Activated T-helper 1 cell treated with anti-CD3 and anti-CD28 coated beads, Interleukin-12 subunit alpha, Interleukin-12 subunit beta, Interleukin-2, Interleukin-4 antibody, amounts not matched to agents 30 ng/mL and 10 ng/mL and 1 ng/mL, durations not matched to agents 14 hours and 24 hours and 36 hours (primary cell): ENCODE measurements at regions not wholly inside any gene's neighbourhood (a gene's known extent, or its start where the extent isn't known, plus 50 kb on each side); places are given as distances from the start of the nearest gene placed in this dataset.

Source experiments
- DNase-seq: peaks from one replicate; pipeline ENCODE4 v3.0.0; 2021; ENCODE audit warnings: low spot score
- H3K27ac Mint-ChIP-seq: one replicate; pipeline ENCODE4 v1.8.0; 2021; ENCODE audit warnings: mild to moderate bottlenecking, mixed read lengths
- H3K27me3 Mint-ChIP-seq: one replicate; pipeline ENCODE4 v1.8.0; 2022; ENCODE audit warnings: mild to moderate bottlenecking, moderate library complexity, mixed read lengths; ENCODE audit not compliant: insufficient read depth
- H3K36me3 Mint-ChIP-seq: one replicate; pipeline ENCODE4 v1.8.0; 2021; ENCODE audit warnings: low read depth, mixed read lengths
- H3K4me1 Mint-ChIP-seq: one replicate; pipeline ENCODE4 v1.8.0; 2021; ENCODE audit warnings: low read depth, mixed read lengths
- H3K4me3 Mint-ChIP-seq: one replicate; pipeline ENCODE4 v1.8.0; 2021; ENCODE audit warnings: mild to moderate bottlenecking, moderate library complexity, mixed read lengths
- H3K9me3 Mint-ChIP-seq: one replicate; pipeline ENCODE4 v1.8.0; 2021; ENCODE audit warnings: mixed read lengths
- intact Hi-C: fragments of 100-400 bp; cut with micrococcal nuclease; formaldehyde crosslinking; loops from one replicate; pipeline ENCODE4 v1.15.1; 2024

GRCh38 chr6:167643223-167643622, 183.5 kb upstream of the AFDN start:
- Mint-ChIP-seq H3K27me3 (peaks cover 2% of the 10 kb centered on the region), H3K9me3 (peaks cover 9% of the 10 kb centered on the region), H3K27ac (no peak overlapping the region), H3K36me3 (no peaks in the 10 kb centered on the region), H3K4me3 (no peak overlapping the region), H3K4me1 (no peaks in the 10 kb centered on the region)
- intact Hi-C loops = no loop called here
- no peak for DNase-seq

DNA sequence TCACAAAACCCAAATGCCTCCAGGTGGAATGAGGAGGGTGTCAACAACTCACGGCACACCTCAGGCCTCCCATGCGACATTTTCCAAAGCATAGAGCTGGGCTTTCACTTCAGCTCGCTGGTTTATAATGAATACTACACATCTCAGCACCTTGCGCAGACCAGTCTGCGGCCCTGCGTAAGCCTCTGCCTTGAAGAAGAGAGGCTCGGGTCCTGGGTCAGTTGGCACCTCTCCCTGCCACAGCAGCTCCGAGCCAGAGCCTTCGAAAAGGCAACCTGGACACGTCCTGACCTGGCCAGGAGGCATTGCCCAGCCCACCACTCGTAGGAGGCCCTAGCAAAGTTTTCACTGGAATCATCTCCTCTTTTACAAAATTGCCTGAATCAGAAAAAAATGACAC, 183.0 kb upstream of the AFDN start:
- Mint-ChIP-seq H3K27me3 (peaks cover 2% of the 10 kb centered on the region), H3K36me3 (no peaks in the 10 kb centered on the region), H3K27ac (no peak overlapping the region), H3K4me1 (no peaks in the 10 kb centered on the region), H3K4me3 (no peak overlapping the region), H3K9me3 (peaks cover 9% of the 10 kb centered on the region)
- intact Hi-C loops = no loop called here
- DNase-seq = no peak

DNA sequence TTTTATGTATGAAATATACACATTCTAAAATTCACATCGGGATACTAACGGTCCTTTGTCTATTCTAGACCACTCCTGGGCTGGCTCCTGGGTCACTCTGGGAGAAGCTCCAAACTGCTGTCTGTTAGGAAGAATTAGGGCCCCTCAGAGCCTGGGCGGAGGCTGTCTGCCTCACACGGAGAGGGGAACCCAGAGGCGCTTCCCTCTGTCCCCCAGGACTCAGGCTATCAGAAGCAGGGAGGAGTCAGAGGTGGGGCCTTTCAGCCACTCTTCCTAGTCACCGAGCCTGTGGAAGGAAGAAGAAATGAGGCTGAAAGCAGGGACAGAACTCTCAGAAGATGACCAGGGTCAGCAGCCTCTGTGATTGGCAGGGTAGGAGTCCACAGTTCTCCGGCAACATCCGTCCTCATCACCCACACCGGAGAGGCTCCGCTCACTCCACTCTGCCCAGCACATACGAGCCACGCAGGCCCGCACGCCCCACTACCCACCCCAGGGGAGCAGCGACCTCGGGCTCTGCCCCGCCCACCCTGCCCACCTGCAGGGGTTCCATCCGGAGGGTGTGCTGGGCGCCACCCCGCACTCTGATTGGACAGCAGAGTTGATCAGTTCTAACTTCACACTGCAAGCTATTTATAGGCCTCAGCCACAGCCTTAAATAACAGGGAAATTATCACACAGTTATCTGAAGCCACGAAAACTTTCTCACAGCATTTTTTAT, 182.1 kb upstream of the AFDN start:
- no peak for DNase-seq
- peaks cover 2% of the 10 kb centered on the region for H3K27me3 Mint-ChIP-seq
- H3K27ac Mint-ChIP-seq = no peak overlapping the region
- H3K36me3 Mint-ChIP-seq = no peaks in the 10 kb centered on the region
- no peaks in the 10 kb centered on the region for H3K4me1 Mint-ChIP-seq
- intact Hi-C loops = no loop called here
- H3K4me3 Mint-ChIP-seq = no peak overlapping the region
- peaks cover 9% of the 10 kb centered on the region for H3K9me3 Mint-ChIP-seq

- Mint-ChIP-seq H3K4me1 (no peaks in the 10 kb centered on the region), H3K36me3 (no peaks in the 10 kb centered on the region), H3K9me3 (peaks cover 9% of the 10 kb centered on the region), H3K27ac (no peak overlapping the region), H3K27me3 (peaks cover 2% of the 10 kb centered on the region), H3K4me3 (no peak overlapping the region)
- intact Hi-C loops = no loop called here
- no peak for DNase-seq
These were observed 181.3 kb upstream of the AFDN start for GRCh38 chr6:167645368-167645767.

- Mint-ChIP-seq H3K27me3 (no peaks in the 10 kb centered on the region), H3K27ac (no peak overlapping the region), H3K36me3 (no peaks in the 10 kb centered on the region), H3K4me3 (no peak overlapping the region), H3K4me1 (no peaks in the 10 kb centered on the region), H3K9me3 (no peaks in the 10 kb centered on the region)
- intact Hi-C loops = no loop called here
- no peak for DNase-seq
These were observed 179.4 kb upstream of the AFDN start for GRCh38 chr6:167647306-167647705.

GRCh38 chr6:167647737-167648470, 178.8 kb upstream of the AFDN start:
- no peak overlapping the region for H3K4me3 Mint-ChIP-seq
- no peak for DNase-seq
- H3K27me3 Mint-ChIP-seq = no peaks in the 10 kb centered on the region
- intact Hi-C loops = no loop called here
- H3K36me3 Mint-ChIP-seq = no peaks in the 10 kb centered on the region
- no peaks in the 10 kb centered on the region for H3K4me1 Mint-ChIP-seq
- H3K27ac Mint-ChIP-seq = no peak overlapping the region
- no peaks in the 10 kb centered on the region for H3K9me3 Mint-ChIP-seq

GRCh38 chr6:167648501-167649278, 178.0 kb upstream of the AFDN start:
- intact Hi-C loops = no loop called here
- Mint-ChIP-seq H3K36me3 (no peaks in the 10 kb centered on the region), H3K27ac (no peak overlapping the region), H3K4me1 (no peaks in the 10 kb centered on the region), H3K9me3 (no peaks in the 10 kb centered on the region), H3K4me3 (no peak overlapping the region), H3K27me3 (no peaks in the 10 kb centered on the region)
- no peak for DNase-seq

GRCh38 chr6:167649476-167649875, 177.2 kb upstream of the AFDN start:
- H3K4me1 Mint-ChIP-seq = no peaks in the 10 kb centered on the region
- H3K27ac Mint-ChIP-seq = no peak overlapping the region
- H3K36me3 Mint-ChIP-seq = no peaks in the 10 kb centered on the region
- no peak for DNase-seq
- H3K9me3 Mint-ChIP-seq = no peaks in the 10 kb centered on the region
- H3K27me3 Mint-ChIP-seq = no peaks in the 10 kb centered on the region
- H3K4me3 Mint-ChIP-seq = no peak overlapping the region
- intact Hi-C loops = no loop called here

DNA sequence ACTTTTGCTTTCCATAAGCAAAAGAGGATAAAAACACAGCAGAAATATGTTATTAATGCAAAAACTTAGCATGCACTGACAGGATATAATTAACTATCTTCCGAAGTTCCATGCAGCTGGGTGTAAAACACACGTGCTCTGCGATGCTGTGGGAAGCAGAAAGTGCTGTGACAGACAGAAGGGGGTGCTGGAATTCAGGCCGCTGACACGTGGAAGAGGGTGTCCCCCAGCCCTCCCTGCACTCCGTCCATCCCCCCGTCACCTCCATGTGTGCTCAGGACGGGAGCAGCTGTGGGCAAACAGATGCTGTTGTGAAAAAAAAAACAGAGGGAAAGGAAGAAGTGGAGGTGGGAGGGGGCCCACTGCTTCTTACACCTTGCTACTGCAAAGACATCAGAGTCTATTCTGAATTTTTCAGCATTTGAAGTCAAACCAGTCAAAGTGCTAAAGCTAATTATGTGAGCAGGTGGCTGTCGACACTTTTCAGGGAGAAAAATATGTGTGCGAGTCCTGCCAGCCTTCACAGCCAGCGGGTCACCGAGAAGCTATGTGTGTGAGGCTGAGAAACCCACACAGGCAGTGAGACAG, 175.9 kb upstream of the AFDN start:
- Mint-ChIP-seq H3K27ac (no peak overlapping the region), H3K4me3 (no peak overlapping the region), H3K4me1 (no peaks in the 10 kb centered on the region), H3K36me3 (no peaks in the 10 kb centered on the region), H3K9me3 (no peaks in the 10 kb centered on the region), H3K27me3 (no peaks in the 10 kb centered on the region)
- DNase-seq = no peak
- intact Hi-C loops = no loop called here

- intact Hi-C loops = loop anchor here (2.0 kb wide), 1 partner anchor 55 kb away; no protein-coding TSS in a partner anchor
- H3K9me3 Mint-ChIP-seq = no peaks in the 10 kb centered on the region
- H3K27ac Mint-ChIP-seq = no peak overlapping the region
- DNase-seq = no peak
- H3K27me3 Mint-ChIP-seq = no peaks in the 10 kb centered on the region
- no peak overlapping the region for H3K4me3 Mint-ChIP-seq
- no peaks in the 10 kb centered on the region for H3K4me1 Mint-ChIP-seq
- H3K36me3 Mint-ChIP-seq = no peaks in the 10 kb centered on the region
These were observed 175.2 kb upstream of the AFDN start for GRCh38 chr6:167651318-167652041.

DNA sequence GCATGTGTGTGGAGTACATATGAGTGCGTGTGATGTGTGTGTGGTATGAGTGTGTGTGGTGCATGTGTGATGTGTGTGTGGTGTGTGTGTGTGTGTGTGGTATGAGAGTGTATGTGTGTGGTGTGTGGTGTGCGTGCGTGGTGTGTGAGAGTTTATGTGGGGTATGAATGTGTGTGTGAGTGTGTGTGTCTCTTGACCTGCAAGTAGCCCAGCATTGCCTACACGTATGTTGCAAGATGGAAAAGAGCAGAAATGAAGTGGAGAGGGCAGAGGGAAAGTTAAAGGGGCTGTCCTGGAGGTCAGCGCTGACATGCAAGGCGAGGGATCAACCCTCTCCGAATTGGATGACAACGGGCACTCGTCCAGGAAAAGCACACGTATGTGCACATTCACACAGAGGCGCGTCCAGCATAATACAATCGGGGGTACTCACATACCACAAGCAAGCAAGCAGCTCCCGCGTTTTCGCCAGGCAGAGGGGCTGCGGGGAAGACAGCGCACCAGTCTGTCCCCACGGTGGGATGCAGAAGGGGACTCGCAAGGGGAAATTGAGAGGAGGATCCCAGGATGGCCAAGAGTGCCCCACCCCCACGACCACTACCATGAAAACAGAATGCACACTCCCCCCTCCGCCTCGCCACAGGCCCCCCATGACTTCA, 174.5 kb upstream of the AFDN start:
- no peak for DNase-seq
- intact Hi-C loops = loop anchor here (2.0 kb wide), 1 partner anchor 55 kb away; no protein-coding TSS in a partner anchor
- Mint-ChIP-seq H3K4me1 (no peaks in the 10 kb centered on the region), H3K27ac (no peak overlapping the region), H3K36me3 (no peaks in the 10 kb centered on the region), H3K9me3 (no peaks in the 10 kb centered on the region), H3K4me3 (no peak overlapping the region), H3K27me3 (no peaks in the 10 kb centered on the region)

DNA sequence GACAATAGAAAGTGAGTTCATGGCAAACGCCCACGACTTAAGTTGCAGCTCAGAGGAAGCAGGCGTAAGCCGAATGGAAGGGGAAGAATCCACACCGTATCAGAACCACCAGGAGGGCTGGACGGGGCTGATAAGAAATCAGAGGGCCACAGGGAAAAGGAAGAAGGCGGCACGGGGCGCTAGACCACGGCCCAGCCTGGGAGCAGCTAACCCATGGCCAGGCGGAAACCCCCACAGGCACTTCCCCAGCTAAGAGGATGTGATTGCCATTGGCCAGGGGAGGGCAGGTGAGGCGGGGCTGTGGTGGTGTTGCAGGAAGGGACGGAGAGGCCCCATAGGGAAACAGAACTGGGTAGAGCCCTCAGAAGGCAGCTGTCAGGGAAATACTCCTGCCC, 174.0 kb upstream of the AFDN start:
- H3K27me3 Mint-ChIP-seq = no peaks in the 10 kb centered on the region
- no peaks in the 10 kb centered on the region for H3K4me1 Mint-ChIP-seq
- intact Hi-C loops = loop anchor here (2.0 kb wide), 1 partner anchor 54 kb away; no protein-coding TSS in a partner anchor
- H3K9me3 Mint-ChIP-seq = no peaks in the 10 kb centered on the region
- no peak overlapping the region for H3K4me3 Mint-ChIP-seq
- H3K36me3 Mint-ChIP-seq = no peaks in the 10 kb centered on the region
- no peak overlapping the region for H3K27ac Mint-ChIP-seq
- no peak for DNase-seq
